Keratinocyte (primary cell): ENCODE measurements at regions not wholly inside any gene's neighbourhood (a gene's known extent, or its start where the extent isn't known, plus 50 kb on each side); places are given as distances from the start of the nearest gene placed in this dataset.

ENCODE experiments used
- DNase-seq: peaks from one replicate; pipeline ENCODE4 v3.0.0-alpha.2; 2011; ENCODE audit warnings: low read depth, missing footprints, low spot score
- FAIRE-seq: peaks from 2 replicates; lab custom pipeline; 2011; peaks lifted over from hg19 to GRCh38; lab: Jason Lieb, UNC
- H2AFZ ChIP-seq: 2 replicates; pipeline ENCODE4 v1.6.0; 2012; ENCODE audit warnings: low read length, control low read depth, inconsistent platforms; ENCODE audit not compliant: control insufficient read depth
- H3K27ac ChIP-seq: 2 replicates; pipeline ENCODE4 v1.5.1; 2011; ENCODE audit warnings: low read length; ENCODE audit not compliant: control insufficient read depth, insufficient read depth
- H3K27me3 ChIP-seq: 3 replicates; pipeline ENCODE4 v1.6.0; 2011; ENCODE audit warnings: low read length; ENCODE audit not compliant: control insufficient read depth, insufficient read depth; ENCODE audit errors: extremely low read depth
- H3K36me3 ChIP-seq, 2 experiments: 2 replicates in 1 of 2; 3 replicates in 1 of 2; pipeline ENCODE4 v1.5.1; 2011; ENCODE audit warnings: low read length in 2 of 2, mild to moderate bottlenecking in 1 of 2; ENCODE audit not compliant: control insufficient read depth in 2 of 2, insufficient read depth in 2 of 2; ENCODE audit errors: extremely low read depth in 1 of 2
- H3K4me1 ChIP-seq: 3 replicates; pipeline ENCODE4 v1.5.1; 2011; ENCODE audit warnings: low read length; ENCODE audit not compliant: control insufficient read depth, insufficient read depth; ENCODE audit errors: extremely low read depth
- H3K4me2 ChIP-seq: 3 replicates; pipeline ENCODE4 v1.6.0; 2011; ENCODE audit warnings: low read depth, low read length; ENCODE audit not compliant: control insufficient read depth, insufficient read depth; ENCODE audit errors: extremely low read depth
- H3K4me3 ChIP-seq, 3 experiments: fragments of 200-600 bp in 1 of 3; sonication (generic) in 1 of 3; 2 replicates in 2 of 3; 3 replicates in 1 of 3; pipeline ENCODE4 v1.5.1; 2011 to 2016; ENCODE audit warnings: low read length in 3 of 3, mild to moderate bottlenecking in 3 of 3, control low read depth in 2 of 3, inconsistent platforms in 1 of 3, low read depth in 1 of 3, mixed read lengths in 1 of 3, mixed run types in 1 of 3, moderate library complexity in 1 of 3; ENCODE audit not compliant: control insufficient read depth in 2 of 3, insufficient read depth in 2 of 3; ENCODE audit errors: extremely low read depth in 1 of 3
- H3K79me2 ChIP-seq: 2 replicates; pipeline ENCODE4 v1.6.0; 2012; ENCODE audit warnings: low read length; ENCODE audit not compliant: control insufficient read depth, insufficient read depth
- H3K9ac ChIP-seq: 3 replicates; pipeline ENCODE4 v1.6.0; 2011; ENCODE audit warnings: low read length; ENCODE audit not compliant: control insufficient read depth, insufficient read depth; ENCODE audit errors: extremely low read depth
- H3K9me1 ChIP-seq: 3 replicates; pipeline ENCODE4 v1.6.0; 2011; ENCODE audit warnings: low read length; ENCODE audit not compliant: control insufficient read depth, insufficient read depth; ENCODE audit errors: extremely low read depth
- H3K9me3 ChIP-seq: 2 replicates; pipeline ENCODE4 v1.5.1; 2012; ENCODE audit warnings: low read depth, low read length; ENCODE audit not compliant: control insufficient read depth
- H4K20me1 ChIP-seq: 3 replicates; pipeline ENCODE4 v1.6.0; 2011; ENCODE audit warnings: low read length; ENCODE audit not compliant: control insufficient read depth, insufficient read depth; ENCODE audit errors: extremely low read depth
- CTCF ChIP-seq, 3 experiments: IDR thresholded peaks in 1 of 3; conservative IDR thresholded peaks in 1 of 3; optimal IDR thresholded peaks in 1 of 3; 2 replicates in 2 of 3; 3 replicates in 1 of 3; pipeline versions ENCODE3 to v1.5.1; 2011; ENCODE audit warnings: low read length in 3 of 3, mild to moderate bottlenecking in 3 of 3, moderate library complexity in 2 of 3, control low read depth in 1 of 3, inconsistent platforms in 1 of 3; ENCODE audit not compliant: insufficient read depth in 2 of 3; ENCODE audit errors: extremely low read depth in 1 of 3
- EZH2 ChIP-seq: IDR thresholded peaks from one replicate; pipeline ENCODE4 v1.6.1; 2012; ENCODE audit warnings: inconsistent platforms, mild to moderate bottlenecking, low read length, moderate library complexity
- dilution Hi-C: fragments of 300-500 bp; cut with MboI; formaldehyde crosslinking; loops from one replicate; pipeline ENCODE4 v1.7.0; 2020; ENCODE audit warnings: low sequenced_read_pairs; ENCODE audit not compliant: extremely low pct_ligation_motif_present

GRCh38 chr6:86791476-86791875 is 145.9 kb upstream of the HTR1E start:
- dilution Hi-C loops, result no loop called here
- TF ChIP-seq EZH2, result no peak
- TF ChIP-seq CTCF (optimal IDR thresholded peaks at IDR 0.05 in 1 of 3, IDR thresholded peaks at IDR 0.05 in 1 of 3, conservative IDR thresholded peaks at IDR 0.05 in 1 of 3; ENCODE audit: extremely low read depth in 1 of 3, insufficient read depth in 2 of 3, low read length in 3 of 3), result no peak
- Histone ChIP-seq H3K9me3 (no peaks in the 10 kb centered on the region), H3K9me1 (no peaks in the 10 kb centered on the region), H3K36me3 (no peaks in the 10 kb centered on the region), H4K20me1 (no peaks in the 10 kb centered on the region), H3K4me1 (no peaks in the 10 kb centered on the region), H3K27me3 (no peaks in the 10 kb centered on the region), H3K9ac (no peak overlapping the region), H2AFZ (no peak overlapping the region), H3K4me2 (no peak overlapping the region), H3K4me3 (no peak overlapping the region), H3K27ac (no peak overlapping the region), H3K79me2 (no peaks in the 10 kb centered on the region)
- FAIRE-seq, result no peak
- no peak for DNase-seq

GRCh38 chr6:86789779-86790411 is 147.4 kb upstream of the HTR1E start:
- Histone ChIP-seq H3K4me1 (no peaks in the 10 kb centered on the region), H3K79me2 (no peaks in the 10 kb centered on the region), H3K9ac (no peak overlapping the region), H3K27me3 (no peaks in the 10 kb centered on the region), H3K4me2 (no peak overlapping the region), H3K9me3 (no peaks in the 10 kb centered on the region), H3K36me3 (no peaks in the 10 kb centered on the region), H4K20me1 (no peaks in the 10 kb centered on the region), H3K4me3 (no peak overlapping the region), H3K9me1 (no peaks in the 10 kb centered on the region), H3K27ac (no peak overlapping the region), H2AFZ (no peak overlapping the region)
- TF ChIP-seq EZH2 (no peak), CTCF (optimal IDR thresholded peaks at IDR 0.05 in 1 of 3, IDR thresholded peaks at IDR 0.05 in 1 of 3, conservative IDR thresholded peaks at IDR 0.05 in 1 of 3; ENCODE audit: extremely low read depth in 1 of 3, insufficient read depth in 2 of 3, low read length in 3 of 3) (no peak)
- FAIRE-seq (no peak), DNase-seq (no peak)
- dilution Hi-C loops, result no loop called here
